ENCODE measurements at regions not wholly inside any gene's neighbourhood (a gene's known extent, or its start where the extent isn't known, plus 50 kb on each side); places are given as distances from the start of the nearest gene placed in this dataset.

DNA sequence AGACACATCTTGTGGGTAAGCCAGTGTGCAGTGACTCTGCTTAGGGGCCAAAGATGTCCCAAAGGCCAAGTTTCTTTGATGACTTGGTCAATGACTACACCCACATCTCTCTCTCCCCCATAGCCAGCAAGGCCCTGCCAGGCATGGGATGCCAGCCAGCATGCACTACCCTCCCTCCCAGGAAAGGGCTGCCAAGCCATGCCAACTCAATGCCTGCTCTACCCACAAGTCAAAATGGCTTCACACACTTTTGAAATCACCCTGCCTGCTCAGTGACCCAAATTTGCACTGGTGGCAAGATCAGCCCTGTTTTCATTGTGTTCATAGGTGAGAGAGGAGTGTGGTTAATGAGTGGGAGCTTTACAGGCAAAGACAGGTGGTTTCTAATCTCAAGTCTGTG lies 112.5 kb downstream of the MATN1 start:
- no peak for TF ChIP-seq ARNT (IDR thresholded peaks at IDR 0.05)
- TF ChIP-seq HDGF (IDR thresholded peaks at IDR 0.05; ENCODE audit: borderline replicate concordance), result no peak
- no peak for TF ChIP-seq FOXM1 (IDR thresholded peaks at IDR 0.05; ENCODE audit: borderline replicate concordance)
- no peak for TF ChIP-seq BHLHE40 (IDR thresholded peaks at IDR 0.05; ENCODE audit: borderline replicate concordance)
- no peak for TF ChIP-seq ZNF384 (IDR thresholded peaks at IDR 0.05)
- TF ChIP-seq FOXK2 (IDR thresholded peaks at IDR 0.05), result no peak
- no peak for TF ChIP-seq FOXA1 (IDR thresholded peaks at IDR 0.05)
- no peak for TF ChIP-seq CTBP1 (IDR thresholded peaks at IDR 0.05; ENCODE audit: borderline replicate concordance)
